GM21390 (cell line): ENCODE measurements at regions not wholly inside any gene's neighbourhood (a gene's known extent, or its start where the extent isn't known, plus 50 kb on each side); places are given as distances from the start of the nearest gene placed in this dataset.
"Not testable (repeated sequence)": the region's sequence is repeated elsewhere in the genome, so short reads cannot be mapped to it uniquely, and the experiment has no call there.

Experiments
- ATAC-seq: cut with Tn5 transposase; IDR thresholded peaks from one replicate; pipeline ENCODE4 v1.9.1; 2021; ENCODE audit not compliant: unreplicated experiment

- no peak for ATAC-seq
Observed at GRCh38 chr5:56688402-56688801, 126.9 kb upstream of the MAP3K1 start.

- ATAC-seq: peak; percentile 57
Observed at GRCh38 chr5:56686337-56687195, 128.8 kb upstream of the MAP3K1 start.

DNA sequence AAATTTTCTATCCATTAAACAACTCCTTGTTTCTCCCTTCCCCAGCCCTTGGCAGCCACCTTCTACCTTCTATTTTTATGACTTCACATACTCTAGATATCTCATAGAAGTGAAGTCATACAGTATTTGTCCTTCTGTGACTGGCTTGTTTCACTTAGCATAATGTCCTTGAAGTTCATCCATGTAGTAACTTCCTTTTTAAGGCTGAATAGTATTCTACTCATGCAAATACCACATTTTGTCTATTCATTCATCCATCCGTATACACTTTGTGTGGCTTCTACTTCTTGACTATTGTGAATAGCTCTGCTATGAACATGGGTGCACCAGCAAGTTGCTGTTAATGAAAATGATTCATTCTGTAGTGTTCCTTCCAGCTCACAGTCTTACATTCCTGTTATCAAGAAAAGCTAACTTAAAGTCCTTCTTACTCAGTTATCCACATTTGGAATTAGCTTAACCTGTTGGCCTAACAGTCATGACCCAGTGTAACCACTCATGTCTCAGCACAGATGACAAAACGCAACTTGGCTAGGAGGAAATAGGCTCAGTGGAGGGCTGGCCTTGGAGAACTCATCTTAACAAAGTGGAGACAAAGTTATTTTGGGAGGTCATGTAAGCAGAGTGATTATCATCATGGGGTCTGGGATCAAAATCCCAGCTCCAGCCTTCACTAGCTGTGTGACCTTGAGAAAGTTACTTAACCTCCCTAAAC is 129.7 kb upstream of the MAP3K1 start:
- ATAC-seq: no peak

DNA sequence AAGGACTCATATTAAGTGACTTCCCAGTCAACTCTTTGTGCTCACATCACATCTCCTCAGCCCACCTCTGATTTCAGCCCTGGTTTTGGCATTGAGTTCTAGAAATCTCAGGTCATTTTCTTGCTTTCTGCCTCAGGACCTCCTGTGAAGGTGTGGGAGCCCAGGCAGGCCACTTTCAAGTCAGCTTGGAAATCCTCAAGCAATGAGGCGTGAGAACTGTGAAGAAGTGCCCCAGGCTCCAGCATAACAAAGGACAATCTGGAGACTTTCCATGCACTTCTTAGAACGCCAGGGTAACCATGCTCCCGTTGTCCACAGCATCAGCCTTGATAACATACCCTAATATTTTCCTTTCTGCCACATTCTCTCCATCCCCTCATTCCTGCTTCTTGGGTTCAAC is 131.2 kb upstream of the MAP3K1 start:
- ATAC-seq: no peak

DNA sequence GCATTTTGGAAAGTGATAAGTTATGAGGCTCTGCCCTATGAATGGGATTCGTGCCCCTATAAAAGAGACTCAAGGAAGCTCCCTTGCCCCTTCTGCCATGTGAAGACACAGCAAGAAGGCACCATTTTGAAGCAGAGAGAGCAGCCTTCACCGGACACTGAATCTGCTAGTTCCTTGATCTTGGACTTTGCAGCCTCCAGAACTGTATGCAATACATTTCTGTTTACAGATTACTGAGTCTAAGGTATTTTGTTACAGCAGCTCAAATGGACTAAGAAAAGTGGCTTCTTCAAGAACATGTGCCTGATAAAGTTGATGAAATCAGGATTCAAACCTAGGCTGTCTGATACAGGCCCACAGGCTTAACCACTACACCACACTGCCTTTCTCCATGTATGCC is 131.6 kb upstream of the MAP3K1 start:
- ATAC-seq: no peak

DNA sequence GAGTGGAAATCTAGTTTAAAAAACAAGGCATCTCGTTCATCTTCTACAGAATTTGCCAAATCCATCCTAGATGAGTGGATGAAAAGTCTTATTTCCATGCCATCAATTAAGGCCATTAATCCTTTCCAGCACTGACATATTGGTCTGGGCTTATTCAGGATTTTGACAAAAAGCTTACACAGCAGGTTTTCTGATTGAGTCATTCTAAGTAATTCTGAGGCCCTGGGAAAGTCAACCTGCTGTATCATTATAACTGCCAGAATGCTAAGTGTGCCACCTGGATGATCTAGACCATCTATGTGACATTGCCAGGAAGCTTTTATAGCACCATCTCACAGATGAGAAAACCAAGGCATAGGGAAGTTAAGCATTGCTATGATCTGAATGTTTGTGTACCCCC is 132.1 kb upstream of the MAP3K1 start:
- no peak for ATAC-seq

GRCh38 chr5:56681346-56681745 is 134.0 kb upstream of the MAP3K1 start:
- ATAC-seq: no peak

- ATAC-seq: no peak
Observed at GRCh38 chr5:56680731-56681130, 134.6 kb upstream of the MAP3K1 start.

DNA sequence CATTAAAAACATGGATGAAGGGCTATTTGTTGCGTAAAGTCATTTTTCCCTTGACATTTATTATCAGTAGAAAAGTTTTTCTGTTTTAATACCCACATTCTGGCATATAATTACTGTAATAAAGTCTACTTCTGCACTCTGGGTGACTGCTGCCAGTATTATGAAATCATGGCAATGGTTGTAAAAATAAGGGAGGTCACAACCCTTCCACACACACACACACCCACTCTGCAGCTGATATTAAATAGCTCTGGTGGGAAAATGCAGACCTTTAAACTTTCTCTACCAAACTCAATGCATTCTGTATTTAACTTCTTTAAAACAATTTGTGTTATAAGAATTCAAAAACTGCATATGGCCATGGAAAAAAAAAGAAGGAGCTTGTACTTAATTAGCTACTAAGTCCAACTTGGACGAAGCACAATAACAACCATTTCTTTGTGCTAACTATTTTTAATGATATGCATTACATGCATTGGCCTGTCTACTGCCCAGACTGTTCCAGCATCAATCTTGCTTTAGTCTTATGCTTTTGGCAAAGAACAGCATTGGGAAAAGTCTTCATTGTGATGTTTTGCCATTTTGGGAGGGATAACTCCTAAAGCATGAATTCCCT is 137.6 kb upstream of the MAP3K1 start:
- no peak for ATAC-seq

DNA sequence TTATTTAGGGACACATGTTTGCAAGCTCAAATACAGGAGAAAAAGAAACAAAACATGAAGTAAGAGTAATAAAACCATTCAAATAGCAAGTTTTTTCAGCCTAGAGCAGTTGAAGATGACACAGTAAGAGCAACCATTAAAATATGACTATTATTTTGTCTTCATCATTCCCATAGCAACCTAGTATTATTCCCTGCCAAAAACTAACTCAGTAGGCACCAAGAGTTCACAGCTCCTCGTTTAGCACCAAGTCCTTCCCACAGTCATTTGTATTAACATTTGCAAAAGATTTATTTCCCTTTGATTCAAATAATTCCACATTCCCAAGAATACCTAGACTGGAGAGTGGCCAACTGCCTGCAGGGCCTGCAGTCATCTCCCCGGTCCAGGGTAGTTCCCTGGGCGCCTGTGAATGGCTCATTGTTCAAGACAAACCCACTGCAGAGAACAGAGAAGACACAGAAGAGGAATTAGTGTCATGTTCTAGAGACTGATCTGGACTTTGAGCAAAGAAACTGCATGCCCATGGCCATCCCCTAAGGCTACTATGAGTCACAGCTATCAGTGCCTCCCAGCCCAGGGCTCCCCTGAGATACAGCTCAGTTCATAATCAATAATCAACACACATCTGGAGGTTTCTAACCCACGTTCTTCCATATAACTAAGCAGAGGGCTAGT is 139.1 kb upstream of the MAP3K1 start:
- no peak for ATAC-seq

GRCh38 chr5:56674441-56674840 is 140.9 kb upstream of the MAP3K1 start:
- no peak for ATAC-seq

GRCh38 chr5:56673171-56673570 is 142.2 kb upstream of the MAP3K1 start:
- ATAC-seq: no peak

DNA sequence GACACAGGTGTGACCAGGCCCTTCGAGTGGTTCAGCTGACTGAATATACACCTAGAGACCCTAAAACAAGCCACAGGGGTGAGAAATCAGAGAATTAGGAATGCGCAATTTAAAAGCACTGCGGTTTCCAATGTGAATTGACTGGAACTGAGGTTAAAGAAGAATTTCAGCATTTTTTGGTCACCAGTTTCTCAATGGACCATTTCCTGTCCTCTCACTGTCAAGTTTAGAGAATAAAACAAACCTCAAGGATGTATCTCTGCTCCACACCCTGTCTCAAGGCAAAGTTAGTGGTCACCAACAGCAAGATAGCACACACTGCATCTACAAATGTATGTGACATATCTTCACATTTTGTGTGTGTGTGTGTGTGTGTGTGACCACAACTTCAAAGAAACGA is 143.8 kb upstream of the MAP3K1 start:
- ATAC-seq: no peak

DNA sequence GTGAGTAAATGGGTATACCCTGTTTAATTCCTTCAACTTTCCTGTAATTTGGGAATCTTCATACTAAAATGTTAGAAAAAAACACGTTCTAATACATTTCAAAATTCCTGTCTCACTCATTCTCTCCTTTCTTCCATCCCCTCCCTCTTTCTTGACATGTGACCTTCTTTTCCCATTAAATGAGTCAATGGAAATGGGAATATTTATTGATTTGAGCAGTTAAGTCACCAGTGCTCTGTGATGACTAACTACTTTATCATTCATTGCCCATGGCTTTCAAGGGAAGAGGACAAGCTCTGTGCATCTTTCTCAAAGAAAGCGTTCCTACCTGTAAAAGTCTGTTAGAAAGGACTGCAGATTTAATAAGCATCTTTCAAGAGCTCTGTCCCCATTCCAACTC is 144.4 kb upstream of the MAP3K1 start:
- no peak for ATAC-seq

GRCh38 chr5:56669534-56670483 is 145.5 kb upstream of the MAP3K1 start:
- peak; percentile 98 for ATAC-seq

DNA sequence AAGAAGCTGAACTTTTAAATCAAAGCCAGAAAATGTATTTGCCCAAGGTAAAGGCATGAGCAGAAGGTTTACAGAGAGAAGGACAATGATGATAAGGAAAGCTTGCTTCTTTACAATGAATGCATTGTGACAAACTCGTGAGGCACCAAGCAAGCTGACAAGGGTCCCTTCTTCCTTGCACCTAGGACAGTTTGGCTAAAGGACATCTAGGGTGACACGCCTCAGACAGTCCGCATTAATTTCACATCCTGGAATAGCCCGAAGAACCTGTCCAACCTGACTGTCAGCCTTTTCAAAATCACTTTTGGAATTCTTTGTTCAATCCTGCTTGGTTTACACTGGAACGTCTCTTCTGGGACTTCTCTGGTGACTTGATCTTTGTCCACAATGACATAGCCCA is 146.4 kb upstream of the MAP3K1 start:
- ATAC-seq: no peak

- ATAC-seq: no peak
Observed at GRCh38 chr5:56667692-56668091, 147.7 kb upstream of the MAP3K1 start.

- ATAC-seq: no peak
Observed at GRCh38 chr5:56666901-56667300, 148.4 kb upstream of the MAP3K1 start.

- ATAC-seq: not testable (repeated sequence)
Observed at GRCh38 chr5:56665117-56665516, 150.2 kb upstream of the MAP3K1 start.

- ATAC-seq: no peak
Observed at GRCh38 chr5:56664025-56664424, 151.3 kb upstream of the MAP3K1 start.
